Cerebellar cortex (tissue), 1 donor: ENCODE measurements at regions not wholly inside any gene's neighbourhood (a gene's known extent, or its start where the extent isn't known, plus 50 kb on each side); places are given as distances from the start of the nearest gene placed in this dataset.
"Not testable (repeated sequence)": the region's sequence is repeated elsewhere in the genome, so short reads cannot be mapped to it uniquely, and the experiment has no call there.

ENCODE experiments used
- DNase-seq: peaks from one replicate; pipeline ENCODE4 v3.0.0-alpha.2; 2015; ENCODE audit warnings: low spot score

- DNase-seq = peak; percentile 67
Measured at GRCh38 chr4:49154308-49155103, 168.4 kb downstream of the CWH43 start.

DNA sequence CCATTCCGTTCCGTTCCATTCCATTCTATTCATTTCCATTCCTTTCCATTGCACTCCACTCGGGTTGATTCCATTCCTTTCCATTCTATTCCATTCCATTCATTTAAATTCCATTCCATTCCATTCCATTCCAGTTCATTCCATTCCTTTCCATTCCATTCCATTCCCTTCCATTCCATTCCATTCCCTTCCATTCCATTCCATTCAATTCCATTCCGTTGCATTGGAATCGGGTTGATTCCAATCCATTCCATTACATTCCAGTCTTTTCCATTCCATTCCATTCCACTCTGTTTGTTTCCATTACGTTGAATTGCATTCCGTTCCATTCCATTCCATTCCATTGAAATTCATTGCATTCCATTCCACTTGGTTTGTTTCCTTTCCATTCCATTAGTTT, 169.2 kb downstream of the CWH43 start:
- DNase-seq = not testable (repeated sequence)

DNA sequence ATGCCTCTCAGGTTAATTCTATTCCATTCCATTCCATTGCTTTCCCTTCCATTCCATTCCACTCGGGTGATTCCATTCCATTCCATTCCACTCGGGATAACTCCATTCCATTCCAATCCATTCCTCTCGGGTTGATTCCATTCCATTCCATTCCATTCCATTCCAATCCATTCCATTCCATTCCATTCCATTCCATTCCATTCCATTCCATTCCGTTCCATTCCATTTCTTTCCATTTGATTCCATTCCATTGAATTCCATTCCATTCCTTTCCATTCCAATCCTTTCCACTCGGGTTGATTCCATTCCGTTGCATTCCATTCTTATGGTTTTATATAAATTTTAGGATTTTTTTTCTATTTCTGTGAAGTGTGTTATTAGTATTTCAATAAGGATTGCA, 170.2 kb downstream of the CWH43 start:
- not testable (repeated sequence) for DNase-seq

DNA sequence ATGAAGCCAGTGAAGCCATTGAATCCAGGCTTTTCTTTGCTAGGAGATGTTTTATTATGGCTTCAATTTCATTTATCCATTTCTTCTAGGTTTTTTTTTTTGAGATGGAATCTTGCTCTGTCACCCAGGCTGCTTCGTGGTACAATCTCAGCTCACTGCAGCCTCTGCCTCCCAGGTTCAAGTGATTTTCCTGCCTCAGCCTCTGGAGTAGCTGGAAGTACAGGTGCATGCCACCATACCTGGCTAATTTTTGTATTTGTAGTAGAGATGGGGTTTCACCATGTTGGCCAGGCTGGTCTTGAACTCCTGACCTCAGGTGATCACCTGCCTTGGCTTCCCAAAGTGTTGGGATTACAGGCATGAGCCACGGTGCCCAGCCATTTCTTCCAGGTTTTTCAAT, 171.6 kb downstream of the CWH43 start:
- not testable (repeated sequence) for DNase-seq

DNA sequence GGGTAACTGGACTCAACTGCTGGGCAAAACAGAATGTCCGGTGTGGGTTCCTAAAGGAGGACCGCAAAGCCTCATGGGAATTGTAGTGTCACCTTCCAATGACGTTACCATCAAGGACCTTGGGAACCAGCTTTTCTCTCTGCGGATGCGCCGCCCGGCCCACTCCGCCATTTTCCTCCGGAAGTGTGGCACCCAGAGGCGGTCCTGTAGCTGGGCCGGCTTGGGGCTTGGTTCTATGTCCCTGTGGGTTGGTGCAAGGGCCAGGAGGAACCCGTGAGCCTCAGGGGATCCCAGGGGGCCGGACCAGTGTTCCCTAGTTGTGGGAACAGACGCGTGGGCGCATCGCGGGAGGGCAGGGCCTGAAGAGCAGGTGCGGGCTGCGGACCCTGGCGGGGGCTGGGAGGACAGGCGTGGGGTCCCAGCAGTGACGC, 175.1 kb downstream of the CWH43 start:
- DNase-seq = not testable (repeated sequence)

- not testable (repeated sequence) for DNase-seq
Measured at GRCh38 chr4:49164916-49165315, 178.8 kb downstream of the CWH43 start.

DNA sequence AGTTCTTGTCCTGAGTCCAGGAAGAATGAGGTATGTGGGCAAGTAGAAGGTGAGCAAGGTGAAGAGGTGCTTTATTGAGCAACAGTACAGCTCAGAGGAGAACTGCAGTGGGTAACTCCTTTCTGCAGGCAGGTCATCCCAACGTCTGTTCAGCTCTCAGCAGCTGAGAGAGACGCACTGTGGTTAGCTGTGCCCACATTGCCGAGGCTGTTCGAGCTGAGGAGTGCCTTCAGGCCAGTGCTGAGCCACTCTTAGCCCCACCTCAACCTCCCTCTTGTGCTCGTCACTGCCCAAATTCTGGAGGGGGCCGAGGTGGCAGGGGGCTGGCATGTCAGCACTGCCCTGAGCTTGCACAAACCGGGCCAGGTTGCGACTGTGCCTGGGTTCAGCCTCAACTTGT, 191.8 kb downstream of the CWH43 start:
- not testable (repeated sequence) for DNase-seq

- DNase-seq = not testable (repeated sequence)
Measured at GRCh38 chr4:49181088-49181487, 195.0 kb downstream of the CWH43 start.

DNA sequence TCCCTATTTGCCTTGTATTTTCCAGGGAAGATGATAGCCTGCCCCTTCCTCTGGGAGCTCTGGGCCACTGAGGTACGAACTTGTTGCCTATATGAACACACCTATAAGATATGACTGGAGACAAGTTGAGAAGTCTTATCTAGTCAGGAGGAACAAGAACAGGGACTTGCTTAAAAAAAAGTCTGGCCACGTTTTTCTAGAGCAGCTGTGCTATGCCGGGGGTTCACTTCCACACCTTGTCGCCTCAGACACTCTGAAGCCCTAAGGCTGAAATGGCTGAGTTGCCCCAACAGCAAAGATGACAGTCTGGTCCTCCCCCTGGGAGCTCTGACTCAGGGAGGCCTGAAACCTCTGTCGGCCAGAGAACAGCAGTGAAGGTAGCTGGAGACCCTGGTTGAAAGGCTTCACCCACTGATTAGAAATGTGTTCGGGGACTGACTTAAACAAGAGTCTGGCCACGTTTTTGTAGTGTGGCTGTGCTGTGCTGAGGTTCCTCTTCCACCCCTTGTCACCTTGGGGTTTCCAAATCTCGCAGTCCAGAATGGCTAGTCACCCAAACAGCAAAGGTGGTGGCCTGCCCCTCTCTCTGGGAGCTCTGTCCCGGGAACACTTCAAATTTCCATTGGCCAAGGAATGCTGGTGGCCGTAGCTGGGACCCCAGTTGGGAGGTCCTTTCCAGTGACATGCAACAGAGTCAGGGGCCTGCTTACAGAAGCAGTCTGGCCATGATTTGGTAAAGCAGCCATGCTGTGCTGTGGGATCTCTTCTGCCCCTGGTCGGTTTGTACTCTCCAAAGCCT, 225.5 kb downstream of the CWH43 start:
- not testable (repeated sequence) for DNase-seq

DNA sequence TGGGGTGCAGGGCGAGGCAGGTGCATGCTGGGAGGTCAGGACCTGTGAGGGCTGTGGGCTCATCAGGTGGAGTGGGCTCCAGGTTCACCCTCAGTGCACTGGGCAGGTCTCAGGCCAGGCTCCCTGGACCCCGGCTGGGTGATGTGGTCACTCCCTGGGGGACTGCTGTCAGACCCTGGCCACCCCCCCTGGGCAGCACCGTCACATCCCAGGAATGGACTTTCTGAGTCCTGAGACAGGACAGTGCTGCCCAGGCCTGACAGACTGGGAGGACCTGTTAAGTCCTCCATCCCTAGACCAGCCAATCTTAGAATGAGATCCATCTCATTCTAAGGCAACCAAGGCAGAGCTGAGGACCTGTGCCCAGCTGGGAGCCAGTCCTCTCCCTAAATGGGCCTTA, 227.2 kb downstream of the CWH43 start:
- not testable (repeated sequence) for DNase-seq

GRCh38 chr4:49213750-49214149, 227.7 kb downstream of the CWH43 start:
- DNase-seq = not testable (repeated sequence)

DNA sequence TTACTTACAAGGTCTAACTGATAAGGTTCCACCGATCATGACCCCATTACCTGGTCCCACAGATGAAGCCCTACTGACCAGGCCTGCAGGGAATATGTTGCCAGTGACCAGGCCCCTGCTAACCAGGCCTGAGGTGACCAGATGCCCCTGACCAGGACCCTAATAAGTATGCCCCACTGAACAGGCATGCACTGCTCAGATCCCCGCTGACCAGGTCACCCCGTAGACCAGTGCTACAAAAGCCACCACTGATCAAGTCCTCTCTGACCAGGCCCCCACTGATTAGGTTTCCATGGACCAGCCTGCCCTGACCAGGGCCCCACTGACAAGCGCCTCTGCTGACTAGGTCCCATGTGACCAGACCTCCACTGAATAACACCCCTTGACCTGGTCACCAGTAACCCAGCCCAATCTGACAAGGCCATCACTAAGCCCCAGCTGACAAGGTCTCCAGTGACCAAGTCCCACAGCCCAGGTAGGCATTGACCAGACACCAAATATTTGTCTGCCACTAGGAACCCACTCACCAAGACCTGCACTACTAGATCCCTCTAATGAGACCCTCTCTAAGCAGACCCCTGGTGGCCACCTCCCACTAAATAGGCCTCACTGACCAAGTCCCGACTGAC, 228.5 kb downstream of the CWH43 start:
- DNase-seq = not testable (repeated sequence)

DNA sequence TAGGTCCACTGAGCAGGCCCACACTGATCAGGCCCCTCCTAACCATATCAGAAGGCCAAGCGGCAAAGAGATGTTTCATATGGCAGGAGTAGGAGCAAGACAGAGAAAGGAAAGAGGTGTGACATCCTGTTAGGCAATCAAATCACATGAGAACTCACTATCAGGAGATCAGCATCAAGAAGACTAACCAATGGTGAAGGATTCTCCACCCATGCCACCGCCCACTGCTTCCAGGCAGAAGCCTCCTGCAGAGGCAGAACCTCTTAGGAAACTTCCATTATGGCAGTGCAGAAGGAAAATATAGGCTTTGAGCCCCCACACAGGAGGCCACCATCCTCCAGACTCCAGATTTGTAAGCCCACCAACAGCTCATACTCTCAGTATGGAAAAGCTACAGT, 229.0 kb downstream of the CWH43 start:
- DNase-seq = not testable (repeated sequence)

DNA sequence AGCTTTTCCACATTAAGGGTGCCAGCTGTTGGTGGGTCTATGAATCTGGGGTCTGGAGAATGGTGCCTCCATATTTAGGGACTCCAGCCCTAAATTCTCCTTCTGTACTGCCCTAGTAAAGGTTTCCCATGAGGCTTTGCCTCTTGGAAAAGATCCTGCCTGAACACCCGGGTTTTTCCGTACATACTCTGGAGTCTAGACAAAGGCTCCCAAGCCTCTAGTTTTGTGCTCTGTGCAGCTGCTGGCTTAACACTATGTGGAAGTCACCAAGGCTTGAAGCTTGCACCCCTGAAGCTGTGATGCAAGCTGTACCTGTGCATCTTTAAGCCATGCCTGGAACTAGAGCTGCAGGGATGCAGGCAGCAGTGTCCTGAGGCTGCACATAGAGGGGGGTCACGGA, 230.5 kb downstream of the CWH43 start:
- DNase-seq = not testable (repeated sequence)

- DNase-seq = no peak
Measured at GRCh38 chr4:49217492-49217891, 231.4 kb downstream of the CWH43 start.

- DNase-seq = not testable (repeated sequence)
Measured at GRCh38 chr4:49218094-49218493, 232.0 kb downstream of the CWH43 start.

- not testable (repeated sequence) for DNase-seq
Measured at GRCh38 chr4:49218931-49219330, 232.9 kb downstream of the CWH43 start.

DNA sequence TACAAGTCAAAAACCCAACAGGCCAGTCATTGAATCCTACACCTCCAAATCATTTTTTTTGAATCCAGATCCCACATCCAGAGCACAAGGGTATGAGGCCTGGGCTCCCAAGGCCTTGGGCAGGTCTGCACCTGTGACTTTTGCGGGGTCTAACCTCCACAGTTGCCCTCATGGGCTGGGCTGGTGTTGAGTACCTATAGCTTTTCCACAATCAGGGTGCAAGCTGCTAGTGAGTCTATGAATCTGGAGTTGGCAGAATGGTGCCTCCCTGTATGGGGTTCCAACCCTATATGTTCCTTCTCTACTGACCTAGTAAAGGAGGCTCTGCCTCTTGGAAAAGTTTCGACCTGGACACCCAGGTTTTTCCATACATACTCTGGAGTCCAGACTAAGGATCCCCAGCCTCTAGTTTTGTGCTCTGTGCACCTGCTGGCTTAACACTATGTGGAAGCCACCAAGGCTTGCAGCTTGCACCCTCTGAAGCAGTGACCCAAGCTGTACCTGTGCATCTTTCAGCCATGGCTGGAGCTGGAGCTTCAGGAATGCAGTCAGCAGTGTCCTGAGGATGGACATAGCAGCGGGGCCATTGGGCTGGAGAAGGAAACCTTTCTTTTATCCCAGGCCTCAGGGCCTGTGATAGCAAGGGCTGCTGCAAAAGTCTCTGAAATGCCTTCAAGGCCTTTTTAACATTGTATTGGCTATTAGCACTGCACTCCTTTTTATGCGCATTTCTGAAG, 233.6 kb downstream of the CWH43 start:
- DNase-seq = not testable (repeated sequence)

DNA sequence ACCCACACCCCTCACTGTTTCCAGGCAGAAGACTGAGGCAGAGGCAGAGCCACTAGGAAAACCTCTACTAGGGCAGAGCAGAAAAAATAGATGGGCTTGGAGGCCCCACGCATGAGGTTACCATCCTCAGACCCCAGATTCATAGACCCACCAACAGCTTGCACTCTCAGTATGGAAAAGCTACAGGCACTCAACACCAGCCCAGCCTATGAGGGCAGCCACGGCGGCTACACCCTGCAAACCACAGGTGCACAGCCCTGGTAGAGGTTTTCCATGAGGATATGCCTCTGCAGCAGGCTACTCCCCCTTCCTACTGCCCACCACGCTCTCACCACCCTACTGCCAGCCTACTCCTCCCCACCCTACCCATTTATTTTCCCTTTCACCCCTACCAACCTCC, 235.1 kb downstream of the CWH43 start:
- DNase-seq = no peak

GRCh38 chr4:49222810-49223209, 236.7 kb downstream of the CWH43 start:
- not testable (repeated sequence) for DNase-seq

GRCh38 chr4:49226216-49226866, 240.3 kb downstream of the CWH43 start:
- DNase-seq = not testable (repeated sequence)
